ENCODE measurements at regions not wholly inside any gene's neighbourhood (a gene's known extent, or its start where the extent isn't known, plus 50 kb on each side); places are given as distances from the start of the nearest gene placed in this dataset.

GRCh38 chr2:155810411-155810810 lies 522.1 kb downstream of the NR4A2 start:
- no peak for DNase-seq (ENCODE audit: low read depth, low spot score)

- no peak for DNase-seq (ENCODE audit: low read depth, low spot score)
Measured at GRCh38 chr2:155802888-155803287, 529.6 kb downstream of the NR4A2 start.

- no peak for DNase-seq (ENCODE audit: low read depth, low spot score)
Measured at GRCh38 chr2:155792666-155793065, 539.9 kb downstream of the NR4A2 start.

- no peak for DNase-seq (ENCODE audit: low read depth, low spot score)
Measured at GRCh38 chr2:155770516-155770915, 562.0 kb downstream of the NR4A2 start.

- no peak for DNase-seq (ENCODE audit: low read depth, low spot score)
Measured at GRCh38 chr2:155766342-155767115, 566.0 kb downstream of the NR4A2 start.

GRCh38 chr2:155755481-155755880 lies 577.0 kb downstream of the NR4A2 start:
- DNase-seq (ENCODE audit: low read depth, low spot score): no peak

GRCh38 chr2:155748131-155748530 lies 584.4 kb downstream of the NR4A2 start:
- no peak for DNase-seq (ENCODE audit: low read depth, low spot score)

GRCh38 chr2:155747531-155747930 lies 585.0 kb downstream of the NR4A2 start:
- DNase-seq (ENCODE audit: low read depth, low spot score): no peak

- DNase-seq (ENCODE audit: low read depth, low spot score): no peak
Measured at GRCh38 chr2:155733091-155733853, 599.2 kb downstream of the NR4A2 start.

- peak; percentile 68 for DNase-seq (ENCODE audit: low read depth, low spot score)
Measured at GRCh38 chr2:155730804-155731203, 601.7 kb downstream of the NR4A2 start.

GRCh38 chr2:155727187-155727895 lies 605.2 kb downstream of the NR4A2 start:
- no peak for DNase-seq (ENCODE audit: low read depth, low spot score)

- DNase-seq (ENCODE audit: low read depth, low spot score): no peak
Measured at GRCh38 chr2:155722290-155722689, 610.2 kb downstream of the NR4A2 start.

GRCh38 chr2:155715705-155716104 lies 616.8 kb downstream of the NR4A2 start:
- DNase-seq (ENCODE audit: low read depth, low spot score): no peak

- DNase-seq (ENCODE audit: low read depth, low spot score): no peak
Measured at GRCh38 chr2:155714983-155715382, 617.5 kb downstream of the NR4A2 start.

GRCh38 chr2:155708071-155708470 lies 624.5 kb downstream of the NR4A2 start:
- no peak for DNase-seq (ENCODE audit: low read depth, low spot score)

GRCh38 chr2:155703917-155704316 lies 628.6 kb downstream of the NR4A2 start:
- no peak for DNase-seq (ENCODE audit: low read depth, low spot score)

- DNase-seq (ENCODE audit: low read depth, low spot score): no peak
Measured at GRCh38 chr2:155703048-155703447, 629.5 kb downstream of the NR4A2 start.

GRCh38 chr2:155701721-155702120 lies 630.8 kb downstream of the NR4A2 start:
- DNase-seq (ENCODE audit: low read depth, low spot score): no peak

GRCh38 chr2:155696571-155696970 lies 636.0 kb downstream of the NR4A2 start:
- no peak for DNase-seq (ENCODE audit: low read depth, low spot score)

GRCh38 chr2:155695505-155695904 lies 637.0 kb downstream of the NR4A2 start:
- no peak for DNase-seq (ENCODE audit: low read depth, low spot score)

GRCh38 chr2:155692856-155693255 lies 639.7 kb downstream of the NR4A2 start:
- no peak for DNase-seq (ENCODE audit: low read depth, low spot score)

- DNase-seq (ENCODE audit: low read depth, low spot score): no peak
Measured at GRCh38 chr2:155692106-155692505, 640.4 kb downstream of the NR4A2 start.
